ENCODE measurements at regions not wholly inside any gene's neighbourhood (a gene's known extent, or its start where the extent isn't known, plus 50 kb on each side); places are given as distances from the start of the nearest gene placed in this dataset.

DNA sequence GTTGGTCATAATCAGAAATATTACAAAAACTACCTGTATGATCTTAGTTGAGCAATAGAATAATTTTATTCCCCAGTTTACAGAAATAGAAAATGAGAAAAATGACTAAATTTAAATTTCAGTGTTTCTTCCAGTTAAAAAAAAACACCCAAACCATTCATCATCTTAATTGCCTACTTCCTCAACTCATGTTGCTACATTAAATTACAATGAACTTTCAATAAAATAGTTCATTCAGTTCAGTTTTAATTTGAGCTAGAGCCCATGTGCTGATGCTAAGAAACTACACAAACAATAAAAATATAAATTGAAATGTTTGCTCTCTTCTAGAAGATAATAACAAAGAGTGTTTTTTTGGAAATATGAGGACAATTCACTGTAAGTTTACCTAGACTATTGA is 820.4 kb downstream of the SLITRK6 start:
- TF ChIP-seq, protein P1, sequence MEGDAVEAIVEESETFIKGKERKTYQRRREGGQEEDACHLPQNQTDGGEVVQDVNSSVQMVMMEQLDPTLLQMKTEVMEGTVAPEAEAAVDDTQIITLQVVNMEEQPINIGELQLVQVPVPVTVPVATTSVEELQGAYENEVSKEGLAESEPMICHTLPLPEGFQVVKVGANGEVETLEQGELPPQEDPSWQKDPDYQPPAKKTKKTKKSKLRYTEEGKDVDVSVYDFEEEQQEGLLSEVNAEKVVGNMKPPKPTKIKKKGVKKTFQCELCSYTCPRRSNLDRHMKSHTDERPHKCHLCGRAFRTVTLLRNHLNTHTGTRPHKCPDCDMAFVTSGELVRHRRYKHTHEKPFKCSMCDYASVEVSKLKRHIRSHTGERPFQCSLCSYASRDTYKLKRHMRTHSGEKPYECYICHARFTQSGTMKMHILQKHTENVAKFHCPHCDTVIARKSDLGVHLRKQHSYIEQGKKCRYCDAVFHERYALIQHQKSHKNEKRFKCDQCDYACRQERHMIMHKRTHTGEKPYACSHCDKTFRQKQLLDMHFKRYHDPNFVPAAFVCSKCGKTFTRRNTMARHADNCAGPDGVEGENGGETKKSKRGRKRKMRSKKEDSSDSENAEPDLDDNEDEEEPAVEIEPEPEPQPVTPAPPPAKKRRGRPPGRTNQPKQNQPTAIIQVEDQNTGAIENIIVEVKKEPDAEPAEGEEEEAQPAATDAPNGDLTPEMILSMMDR (IDR thresholded peaks at IDR 0.05) = no peak
- TF ChIP-seq POLR2A (IDR thresholded peaks at IDR 0.05) = no peak

Data from tibial nerve (tissue), 3 donors.